HepG2 (cell line): ENCODE measurements at regions not wholly inside any gene's neighbourhood (a gene's known extent, or its start where the extent isn't known, plus 50 kb on each side); places are given as distances from the start of the nearest gene placed in this dataset.

Experiments used
- ATAC-seq: fragments of 200-7000 bp; cut with Tn5 transposase; 3 replicates; pipeline ENCODE4 v1.9.1; 2020; ENCODE audit warnings: mild to moderate bottlenecking, moderate library complexity
- BruUV-seq: library from RNA; stranded (reverse); fragments of 400-500 nt; replicated peaks from 2 replicates; lab custom pipeline; 2021; lab: Mats Ljungman, UMichigan
- CTCF ChIA-PET: fragments of 300-600 bp; formaldehyde crosslinking; extraction: SDS; loops from one replicate; lab custom pipeline; 2021; ENCODE audit warnings: low total read pairs, inconsistent platforms, low intra/inter-chr PET ratio; lab: Yijun Ruan, JAX
- POLR2A ChIA-PET: fragments of 350-600 bp; sonication (Branson Sonifier 250); formaldehyde crosslinking; loops from one replicate; lab custom pipeline; 2020; ENCODE audit warnings: antibody characterized with exemption, inconsistent platforms; lab: Yijun Ruan, JAX
- DNase-seq: peaks from one replicate; pipeline ENCODE4 v3.0.0-alpha.2; 2015; ENCODE audit warnings: low spot score
- FAIRE-seq: peaks from 3 replicates; lab custom pipeline; 2011; peaks lifted over from hg19 to GRCh38; lab: Jason Lieb, UNC
- H2AFZ ChIP-seq: one replicate; pipeline ENCODE4 v1.6.1; 2011; ENCODE audit warnings: low read length, inconsistent platforms
- H3K27ac ChIP-seq: fragments of 300-600 bp; 3 replicates; pipeline ENCODE4 v1.8.0; 2011; ENCODE audit warnings: mixed run types, mild to moderate bottlenecking, mixed read lengths, low read length, inconsistent platforms; ENCODE audit not compliant: insufficient read depth; ENCODE audit errors: extremely low read length
- H3K27me3 ChIP-seq, 2 experiments: fragments of 200-600 bp in 1 of 2; 2 replicates in 1 of 2; 3 replicates in 1 of 2; pipeline versions ENCODE4 v1.6.0 to v1.8.0; 2011; ENCODE audit warnings: low read length in 2 of 2, mild to moderate bottlenecking in 2 of 2, moderate library complexity in 2 of 2, inconsistent platforms in 1 of 2; ENCODE audit not compliant: insufficient read depth in 2 of 2, control insufficient read depth in 1 of 2
- H3K36me3 ChIP-seq, 2 experiments: fragments of 200-600 bp in 1 of 2; replicated peaks in 1 of 2; 2 replicates in 1 of 2; 3 replicates in 1 of 2; pipeline versions ENCODE4 v1.5.1 to v1.8.0; 2011; ENCODE audit warnings: low read length in 2 of 2, inconsistent platforms in 1 of 2; ENCODE audit not compliant: insufficient read depth in 2 of 2, control insufficient read depth in 1 of 2
- H3K4me1 ChIP-seq: 2 replicates; pipeline ENCODE4 v1.5.1; 2012; ENCODE audit warnings: low read length, inconsistent platforms; ENCODE audit not compliant: insufficient read depth
- H3K4me2 ChIP-seq: 2 replicates; pipeline ENCODE4 v1.6.0; 2011; ENCODE audit warnings: low read depth, low read length, inconsistent platforms
- H3K4me3 ChIP-seq, 3 experiments: fragments of 200-600 bp in 1 of 3; sonication (generic), shearing (Covaris generic) in 1 of 3; replicated peaks in 1 of 3; 2 replicates each; pipeline ENCODE4 v1.5.1; 2011 to 2016; ENCODE audit warnings: low read length in 3 of 3, inconsistent platforms in 2 of 3, low read depth in 2 of 3, mild to moderate bottlenecking in 2 of 3, control low read depth in 1 of 3, mixed read lengths in 1 of 3; ENCODE audit not compliant: insufficient read depth in 1 of 3
- H3K79me2 ChIP-seq: one replicate; pipeline ENCODE4 v1.6.1; 2011; ENCODE audit warnings: low read length, inconsistent platforms; ENCODE audit not compliant: insufficient read depth
- H3K9ac ChIP-seq: 2 replicates; pipeline ENCODE4 v1.6.0; 2011; ENCODE audit warnings: mild to moderate bottlenecking, low read depth, low read length, inconsistent platforms; ENCODE audit not compliant: insufficient read depth
- H3K9me3 ChIP-seq: 2 replicates; pipeline ENCODE4 v1.5.1; 2012; ENCODE audit warnings: mild to moderate bottlenecking, low read length
- H4K20me1 ChIP-seq: 2 replicates; pipeline ENCODE4 v1.6.0; 2011; ENCODE audit warnings: inconsistent platforms, mild to moderate bottlenecking, low read length, moderate library complexity; ENCODE audit not compliant: insufficient read depth
- FOSL2 ChIP-seq: sonication (generic); formaldehyde crosslinking; IDR thresholded peaks from 2 replicates; pipeline ENCODE4 v1.4.0; 2020; ENCODE audit warnings: missing genetic modification reagents
- KLF15 ChIP-seq: sonication (generic); formaldehyde crosslinking; IDR thresholded peaks from 2 replicates; pipeline ENCODE4 v1.8.1; 2023; ENCODE audit warnings: borderline replicate concordance, mild to moderate bottlenecking, inconsistent platforms, missing genetic modification reagents, mixed read lengths
- KMT2B ChIP-seq: IDR thresholded peaks from 2 replicates; pipeline ENCODE4 v1.6.1; 2016; ENCODE audit warnings: missing genetic modification reagents, missing compliant biosample characterization
- MNT ChIP-seq: fragments of 450-650 bp; IDR thresholded peaks from 2 replicates; pipeline ENCODE4 v1.6.1; 2016
- NR2F1 ChIP-seq, 2 experiments: fragments of 450-650 bp in 1 of 2; formaldehyde crosslinking in 1 of 2; IDR thresholded peaks; 2 replicates each; pipeline versions ENCODE4 v1.5.0 to v1.6.1; 2016 to 2020; ENCODE audit warnings: mild to moderate bottlenecking in 1 of 2, missing compliant biosample characterization in 1 of 2, missing genetic modification reagents in 1 of 2, moderate library complexity in 1 of 2
- POLR2A ChIP-seq, 2 experiments: IDR thresholded peaks; 2 replicates each; pipeline ENCODE4 v1.6.1; 2011; ENCODE audit warnings: low read depth in 2 of 2, low read length in 2 of 2, mild to moderate bottlenecking in 1 of 2, moderate library complexity in 1 of 2; ENCODE audit not compliant: insufficient read depth in 1 of 2
- RBM39 ChIP-seq: fragments of 200-400 bp; formaldehyde crosslinking; IDR thresholded peaks from one replicate; pipeline ENCODE4 v1.6.1; 2018; ENCODE audit warnings: antibody characterized with exemption, mild to moderate bottlenecking, low read depth, low read length; ENCODE audit not compliant: poor library complexity, severe bottlenecking
- SRSF4 ChIP-seq: fragments of 200-400 bp; formaldehyde crosslinking; IDR thresholded peaks from one replicate; pipeline ENCODE4 v1.6.1; 2018; ENCODE audit warnings: mild to moderate bottlenecking, low read depth, low read length, moderate library complexity; ENCODE audit not compliant: poor library complexity, severe bottlenecking
- ZFP37 ChIP-seq: sonication (generic); formaldehyde crosslinking; IDR thresholded peaks from 2 replicates; pipeline ENCODE4 v1.4.0; 2020; ENCODE audit warnings: missing genetic modification reagents, borderline replicate concordance
- ZNF101 ChIP-seq: sonication (generic); formaldehyde crosslinking; IDR thresholded peaks from 2 replicates; pipeline ENCODE4 v1.4.0; 2020; ENCODE audit warnings: mild to moderate bottlenecking, low read depth, missing genetic modification reagents, borderline replicate concordance
- ZNF556 ChIP-seq: sonication (generic); formaldehyde crosslinking; IDR thresholded peaks from 2 replicates; pipeline ENCODE4 v1.4.0; 2020; ENCODE audit warnings: mild to moderate bottlenecking, missing genetic modification reagents, borderline replicate concordance
- ZNF674 ChIP-seq: sonication (generic); formaldehyde crosslinking; IDR thresholded peaks from 2 replicates; pipeline ENCODE4 v1.5.0; 2020; ENCODE audit warnings: low read depth, mild to moderate bottlenecking, missing genetic modification reagents
- ZNF7 ChIP-seq: IDR thresholded peaks from 2 replicates; pipeline ENCODE4 v1.6.1; 2016; ENCODE audit warnings: missing biosample characterization, missing genetic modification reagents
- ZSCAN12 ChIP-seq: sonication (generic); formaldehyde crosslinking; IDR thresholded peaks from 2 replicates; pipeline ENCODE4 v1.9.0; 2021; ENCODE audit warnings: mild to moderate bottlenecking, missing genetic modification reagents
- WGBS: methylation state at CpG from one replicate; pipeline ENCODE4 v1.1.6; 2017; ENCODE audit warnings: low lambda C conversion rate; 5-methylcytosine and 5-hydroxymethylcytosine counted together
- in situ Hi-C: cut with HindIII; loops from 2 replicates; pipeline ENCODE4 v1.10.0; 2017; ENCODE audit warnings: low pct_unique_long_range_greater_than_20kb; ENCODE audit not compliant: extremely low pct_ligation_motif_present
- intact Hi-C: fragments of 100-400 bp; cut with micrococcal nuclease; formaldehyde crosslinking; loops from one replicate; pipeline ENCODE4 v1.10.0; 2022; ENCODE audit not compliant: unreplicated experiment
- TF ChIP-seq, protein P1 (sequence below): sonication (generic); formaldehyde crosslinking; IDR thresholded peaks from 2 replicates; pipeline ENCODE4 v1.5.1; 2020; ENCODE audit warnings: missing genetic modification reagents, mild to moderate bottlenecking, borderline replicate concordance
- TF ChIP-seq, protein P2 (sequence below): sonication (generic); formaldehyde crosslinking; IDR thresholded peaks from 2 replicates; pipeline ENCODE4 v1.5.0; 2020; ENCODE audit warnings: missing genetic modification reagents

DNA sequence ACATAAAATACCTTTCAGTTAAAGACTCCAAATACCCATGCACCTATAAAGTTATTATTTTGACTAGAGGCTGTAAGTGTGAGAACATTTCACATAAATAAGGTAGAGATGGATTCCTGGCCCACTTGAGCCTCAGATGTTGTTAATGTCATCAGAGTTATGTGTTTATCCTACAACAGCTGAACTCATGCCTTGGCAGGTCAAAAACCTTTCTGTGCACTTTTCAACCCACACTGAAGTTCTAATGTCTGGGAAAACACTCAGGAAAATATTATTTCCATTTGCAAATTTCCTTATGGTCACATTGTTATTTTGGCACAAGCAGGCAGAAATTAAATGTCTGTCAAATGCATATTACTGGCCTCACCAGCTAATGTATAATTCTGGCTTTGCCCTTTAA is 209.2 kb downstream of the LNPK start:
- in situ Hi-C loops (no loop called here), intact Hi-C loops (no loop called here)
- Histone ChIP-seq H3K4me2 (no peak overlapping the region), H3K9ac (no peak overlapping the region), H3K4me1 (peaks cover 11% of the 10 kb centered on the region), H2AFZ (no peak overlapping the region), H3K27ac (no peak overlapping the region), H3K9me3 (peaks cover 18% of the 10 kb centered on the region), H3K27me3 (no peaks in the 10 kb centered on the region), H3K79me2 (no peaks in the 10 kb centered on the region), H3K4me3 (no peak overlapping the region), H3K36me3 (no peaks in the 10 kb centered on the region), H4K20me1 (no peaks in the 10 kb centered on the region)
- CTCF ChIA-PET, result no interaction called here
- TF ChIP-seq POLR2A (IDR thresholded peaks at IDR 0.05; ENCODE audit: insufficient read depth in 1 of 2, low read depth in 2 of 2, low read length in 2 of 2) (no peak), ZNF101 (CRISPR knock-in tag) (no peak), ZNF7 (no peak), ZSCAN12 (CRISPR knock-in tag) (no peak), MNT (no peak), ZFP37 (CRISPR knock-in tag) (no peak)
- TF ChIP-seq, protein P1, sequence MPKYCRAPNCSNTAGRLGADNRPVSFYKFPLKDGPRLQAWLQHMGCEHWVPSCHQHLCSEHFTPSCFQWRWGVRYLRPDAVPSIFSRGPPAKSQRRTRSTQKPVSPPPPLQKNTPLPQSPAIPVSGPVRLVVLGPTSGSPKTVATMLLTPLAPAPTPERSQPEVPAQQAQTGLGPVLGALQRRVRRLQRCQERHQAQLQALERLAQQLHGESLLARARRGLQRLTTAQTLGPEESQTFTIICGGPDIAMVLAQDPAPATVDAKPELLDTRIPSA (CRISPR knock-in tag), result no peak
- DNase-seq, result no peak
- no peak for FAIRE-seq
- POLR2A ChIA-PET, result no interaction called here
- no peak for ATAC-seq
- no TSS peak for BruUV-seq

GRCh38 chr2:175792199-175792598 is 209.9 kb downstream of the LNPK start:
- DNase-seq, result no peak
- H3K27me3 ChIP-seq, result no peaks in the 10 kb centered on the region
- no peak overlapping the region for H3K4me3 ChIP-seq
- BruUV-seq, result no TSS peak
- no peak overlapping the region for H2AFZ ChIP-seq
- TF ChIP-seq, protein P2, sequence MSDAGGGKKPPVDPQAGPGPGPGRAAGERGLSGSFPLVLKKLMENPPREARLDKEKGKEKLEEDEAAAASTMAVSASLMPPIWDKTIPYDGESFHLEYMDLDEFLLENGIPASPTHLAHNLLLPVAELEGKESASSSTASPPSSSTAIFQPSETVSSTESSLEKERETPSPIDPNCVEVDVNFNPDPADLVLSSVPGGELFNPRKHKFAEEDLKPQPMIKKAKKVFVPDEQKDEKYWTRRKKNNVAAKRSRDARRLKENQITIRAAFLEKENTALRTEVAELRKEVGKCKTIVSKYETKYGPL (CRISPR knock-in tag), result no peak
- TF ChIP-seq ZNF556 (no peak), KMT2B (no peak), ZNF674 (no peak), KLF15 (CRISPR knock-in tag) (no peak), RBM39 (no peak), SRSF4 (no peak), NR2F1 (CRISPR knock-in tag; IDR thresholded peaks at IDR 0.05) (no peak), FOSL2 (CRISPR knock-in tag) (no peak)
- intact Hi-C loops, result no loop called here
- in situ Hi-C loops, result no loop called here
- peaks cover 18% of the 10 kb centered on the region for H3K9me3 ChIP-seq
- H3K79me2 ChIP-seq, result no peaks in the 10 kb centered on the region
- no peak overlapping the region for H3K27ac ChIP-seq
- peaks cover 11% of the 10 kb centered on the region for H3K4me1 ChIP-seq
- WGBS, result 94% methylated on average over 5 of the region's 5 CpGs
- H3K4me2 ChIP-seq, result no peak overlapping the region
- POLR2A ChIA-PET, result no interaction called here
- H4K20me1 ChIP-seq, result no peaks in the 10 kb centered on the region
- H3K9ac ChIP-seq, result no peak overlapping the region
- FAIRE-seq, result no peak
- no peaks in the 10 kb centered on the region for H3K36me3 ChIP-seq
- no peak for ATAC-seq
- CTCF ChIA-PET, result no interaction called here
